NB4 (cell line): ENCODE measurements at regions not wholly inside any gene's neighbourhood (a gene's known extent, or its start where the extent isn't known, plus 50 kb on each side); places are given as distances from the start of the nearest gene placed in this dataset.

ENCODE experiments used
- DNase-seq: peaks from one replicate; pipeline ENCODE4 v3.0.0; 2010; ENCODE audit warnings: low read depth
- H3K4me3 ChIP-seq: one replicate; pipeline ENCODE4 v1.5.1; 2011; ENCODE audit warnings: mild to moderate bottlenecking, low read depth, low read length, moderate library complexity
- CTCF ChIP-seq: IDR thresholded peaks from one replicate; pipeline ENCODE4 v1.5.1; 2012; ENCODE audit warnings: low read depth, low read length
- MAX ChIP-seq: IDR thresholded peaks from 2 replicates; pipeline ENCODE4 v1.6.1; 2011; ENCODE audit warnings: low read depth, low read length
- MYC ChIP-seq: IDR thresholded peaks from 2 replicates; pipeline ENCODE4 v1.6.1; 2011; ENCODE audit warnings: low read depth, low read length
- POLR2A ChIP-seq: IDR thresholded peaks from 2 replicates; pipeline ENCODE4 v1.6.1; 2011; ENCODE audit warnings: mild to moderate bottlenecking; ENCODE audit not compliant: insufficient read length; ENCODE audit errors: extremely low read depth

- no peak for DNase-seq
- H3K4me3 ChIP-seq = no peak overlapping the region
- no peak for TF ChIP-seq MAX
- TF ChIP-seq CTCF = no peak
- no peak for TF ChIP-seq POLR2A
- no peak for TF ChIP-seq MYC
Observed at GRCh38 chr6:133754298-133754697, 134.6 kb upstream of the TCF21 start.

GRCh38 chr6:133756078-133756695 lies 132.7 kb upstream of the TCF21 start:
- TF ChIP-seq CTCF (no peak), MAX (no peak), MYC (no peak), POLR2A (no peak)

GRCh38 chr6:133757335-133757734 lies 131.6 kb upstream of the TCF21 start:
- no peak for DNase-seq
- TF ChIP-seq MAX (no peak), MYC (no peak), CTCF (no peak), POLR2A (no peak)
- no peak overlapping the region for H3K4me3 ChIP-seq

More at GRCh38 chr6:133756078-133756695, 132.7 kb upstream of the TCF21 start:
- no peak overlapping the region for H3K4me3 ChIP-seq
- DNase-seq = no peak

GRCh38 chr6:133758815-133759335 lies 130.0 kb upstream of the TCF21 start:
- no peak overlapping the region for H3K4me3 ChIP-seq
- TF ChIP-seq MAX (no peak), POLR2A (no peak), MYC (no peak), CTCF (no peak)
- no peak for DNase-seq

- TF ChIP-seq MYC (no peak), POLR2A (no peak), MAX (no peak), CTCF (no peak)
- DNase-seq = no peak
- no peak overlapping the region for H3K4me3 ChIP-seq
Observed at GRCh38 chr6:133759524-133759923, 129.4 kb upstream of the TCF21 start.

GRCh38 chr6:133761706-133762105 lies 127.2 kb upstream of the TCF21 start:
- H3K4me3 ChIP-seq = no peak overlapping the region
- no peak for DNase-seq
- TF ChIP-seq MYC = no peak
- TF ChIP-seq MAX = no peak
- TF ChIP-seq POLR2A = no peak
- TF ChIP-seq CTCF = no peak
